ENCODE measurements at regions not wholly inside any gene's neighbourhood (a gene's known extent, or its start where the extent isn't known, plus 50 kb on each side); places are given as distances from the start of the nearest gene placed in this dataset.

DNA sequence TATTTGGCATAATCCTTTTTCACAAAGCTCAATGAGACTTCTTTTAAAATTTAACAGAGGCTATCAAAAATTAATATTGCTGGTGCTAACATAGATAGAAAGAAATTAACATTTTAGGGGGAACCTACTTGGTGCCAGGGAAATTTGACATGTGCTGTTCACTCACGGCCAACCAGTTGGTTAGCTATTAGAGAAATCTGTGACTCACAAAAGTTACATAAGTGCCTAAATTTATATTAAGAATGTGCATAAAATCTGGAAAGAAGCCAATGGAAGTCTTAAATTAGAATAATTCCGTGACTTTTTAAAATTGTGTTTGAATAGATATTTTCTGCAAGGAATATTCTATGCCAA, 184.3 kb upstream of the MAP2 start:
- TF ChIP-seq, protein P1, sequence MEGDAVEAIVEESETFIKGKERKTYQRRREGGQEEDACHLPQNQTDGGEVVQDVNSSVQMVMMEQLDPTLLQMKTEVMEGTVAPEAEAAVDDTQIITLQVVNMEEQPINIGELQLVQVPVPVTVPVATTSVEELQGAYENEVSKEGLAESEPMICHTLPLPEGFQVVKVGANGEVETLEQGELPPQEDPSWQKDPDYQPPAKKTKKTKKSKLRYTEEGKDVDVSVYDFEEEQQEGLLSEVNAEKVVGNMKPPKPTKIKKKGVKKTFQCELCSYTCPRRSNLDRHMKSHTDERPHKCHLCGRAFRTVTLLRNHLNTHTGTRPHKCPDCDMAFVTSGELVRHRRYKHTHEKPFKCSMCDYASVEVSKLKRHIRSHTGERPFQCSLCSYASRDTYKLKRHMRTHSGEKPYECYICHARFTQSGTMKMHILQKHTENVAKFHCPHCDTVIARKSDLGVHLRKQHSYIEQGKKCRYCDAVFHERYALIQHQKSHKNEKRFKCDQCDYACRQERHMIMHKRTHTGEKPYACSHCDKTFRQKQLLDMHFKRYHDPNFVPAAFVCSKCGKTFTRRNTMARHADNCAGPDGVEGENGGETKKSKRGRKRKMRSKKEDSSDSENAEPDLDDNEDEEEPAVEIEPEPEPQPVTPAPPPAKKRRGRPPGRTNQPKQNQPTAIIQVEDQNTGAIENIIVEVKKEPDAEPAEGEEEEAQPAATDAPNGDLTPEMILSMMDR (IDR thresholded peaks at IDR 0.05): no peak
- no peak for TF ChIP-seq POLR2A (IDR thresholded peaks at IDR 0.05)

Measured in uterus (tissue), 2 donors.